ENCODE measurements at regions not wholly inside any gene's neighbourhood (a gene's known extent, or its start where the extent isn't known, plus 50 kb on each side); places are given as distances from the start of the nearest gene placed in this dataset.

- H3K27ac Mint-ChIP-seq = no peak overlapping the region
- ATAC-seq (no peak), DNase-seq (ENCODE audit: low spot score in 2 of 2) (no peak)
- peaks cover 4 to 7% of the 10 kb centered on the region in 2 donors for H3K9me3 Mint-ChIP-seq
- no peaks in the 10 kb centered on the region for H3K36me3 Mint-ChIP-seq
These were observed 419.5 kb upstream of the CHST9 start for GRCh38 chr18:27604583-27604982.

GRCh38 chr18:27602092-27602491 lies 417.0 kb upstream of the CHST9 start:
- Mint-ChIP-seq H3K36me3 (no peaks in the 10 kb centered on the region), H3K27ac (no peak overlapping the region), H3K9me3 (peaks cover 4 to 7% of the 10 kb centered on the region in 2 donors)
- DNase-seq (ENCODE audit: low spot score in 2 of 2) (no peak), ATAC-seq (no peak)

- DNase-seq (ENCODE audit: low spot score in 2 of 2) (no peak), ATAC-seq (no peak)
- H3K9me3 Mint-ChIP-seq = peaks cover 0 to 4% of the 10 kb centered on the region in 2 donors
These were observed 415.1 kb upstream of the CHST9 start for GRCh38 chr18:27600245-27600644.

GRCh38 chr18:27599202-27599829 lies 414.2 kb upstream of the CHST9 start:
- no peak for ATAC-seq
- H3K36me3 Mint-ChIP-seq = no peaks in the 10 kb centered on the region
- no peak overlapping the region for H3K27ac Mint-ChIP-seq
- peak in 1 of 2 donors; percentile 58 for DNase-seq (ENCODE audit: low spot score in 2 of 2)
- H3K9me3 Mint-ChIP-seq = peaks cover 5 to 9% of the 10 kb centered on the region in 2 donors

More at GRCh38 chr18:27600245-27600644, 415.1 kb upstream of the CHST9 start:
- H3K36me3 Mint-ChIP-seq = no peaks in the 10 kb centered on the region
- H3K27ac Mint-ChIP-seq = no peak overlapping the region

GRCh38 chr18:27595113-27595838 lies 410.2 kb upstream of the CHST9 start:
- peaks cover 8 to 13% of the 10 kb centered on the region in 2 donors for H3K9me3 Mint-ChIP-seq
- no peaks in the 10 kb centered on the region for H3K36me3 Mint-ChIP-seq
- DNase-seq (ENCODE audit: low spot score in 2 of 2) = no peak
- no peak for ATAC-seq
- no peak overlapping the region for H3K27ac Mint-ChIP-seq

GRCh38 chr18:27585602-27586173 lies 400.6 kb upstream of the CHST9 start:
- ATAC-seq = no peak
- no peak overlapping the region for H3K27ac Mint-ChIP-seq
- peaks cover 10% of the 10 kb centered on the region in 2 donors for H3K9me3 Mint-ChIP-seq
- DNase-seq (ENCODE audit: low spot score in 2 of 2) = no peak
- H3K36me3 Mint-ChIP-seq = no peaks in the 10 kb centered on the region

- no peak for DNase-seq (ENCODE audit: low spot score in 2 of 2)
- Mint-ChIP-seq H3K9me3 (peaks cover 9 to 10% of the 10 kb centered on the region in 2 donors), H3K27ac (no peak overlapping the region), H3K36me3 (no peaks in the 10 kb centered on the region)
- ATAC-seq = no peak
These were observed 398.4 kb upstream of the CHST9 start for GRCh38 chr18:27583466-27583865.

- no peaks in the 10 kb centered on the region for H3K36me3 Mint-ChIP-seq
- no peak overlapping the region for H3K27ac Mint-ChIP-seq
- ATAC-seq = no peak
- peaks cover 4 to 5% of the 10 kb centered on the region in 2 donors for H3K9me3 Mint-ChIP-seq
- no peak for DNase-seq (ENCODE audit: low spot score in 2 of 2)
These were observed 397.8 kb upstream of the CHST9 start for GRCh38 chr18:27582760-27583412.

- Mint-ChIP-seq H3K36me3 (no peaks in the 10 kb centered on the region), H3K27ac (no peak overlapping the region), H3K9me3 (peaks cover 4 to 5% of the 10 kb centered on the region in 2 donors)
- no peak for ATAC-seq
- no peak for DNase-seq (ENCODE audit: low spot score in 2 of 2)
These were observed 396.3 kb upstream of the CHST9 start for GRCh38 chr18:27581296-27581904.

GRCh38 chr18:27579364-27579763 lies 394.3 kb upstream of the CHST9 start:
- Mint-ChIP-seq H3K27ac (no peak overlapping the region), H3K9me3 (peaks cover 4 to 5% of the 10 kb centered on the region in 2 donors), H3K36me3 (no peaks in the 10 kb centered on the region)
- ATAC-seq (no peak), DNase-seq (ENCODE audit: low spot score in 2 of 2) (no peak)

- H3K27ac Mint-ChIP-seq = no peak overlapping the region
These were observed 392.6 kb upstream of the CHST9 start for GRCh38 chr18:27577752-27578151.

GRCh38 chr18:27577265-27577664 lies 392.2 kb upstream of the CHST9 start:
- Mint-ChIP-seq H3K9me3 (peaks cover 5 to 7% of the 10 kb centered on the region in 2 donors), H3K27ac (no peak overlapping the region), H3K36me3 (no peaks in the 10 kb centered on the region)
- DNase-seq (ENCODE audit: low spot score in 2 of 2) = no peak
- no peak for ATAC-seq

More at GRCh38 chr18:27577752-27578151, 392.6 kb upstream of the CHST9 start:
- ATAC-seq (no peak), DNase-seq (ENCODE audit: low spot score in 2 of 2) (no peak)
- no peaks in the 10 kb centered on the region for H3K36me3 Mint-ChIP-seq
- peaks cover 5 to 9% of the 10 kb centered on the region in 2 donors for H3K9me3 Mint-ChIP-seq

GRCh38 chr18:27567434-27567833 lies 382.3 kb upstream of the CHST9 start:
- DNase-seq (ENCODE audit: low spot score in 2 of 2) (no peak), ATAC-seq (no peak)
- Mint-ChIP-seq H3K27ac (no peak overlapping the region), H3K36me3 (peaks cover 0 to 6% of the 10 kb centered on the region in 2 donors), H3K9me3 (peaks cover 19 to 38% of the 10 kb centered on the region in 2 donors)

- H3K27ac Mint-ChIP-seq = no peak overlapping the region
- peaks cover 24 to 28% of the 10 kb centered on the region in 2 donors for H3K9me3 Mint-ChIP-seq
- no peak for DNase-seq (ENCODE audit: low spot score in 2 of 2)
- H3K36me3 Mint-ChIP-seq = peaks cover 0 to 6% of the 10 kb centered on the region in 2 donors
- no peak for ATAC-seq
These were observed 379.0 kb upstream of the CHST9 start for GRCh38 chr18:27564066-27564465.

- H3K9me3 Mint-ChIP-seq = peaks cover 30 to 35% of the 10 kb centered on the region in 2 donors
These were observed 373.5 kb upstream of the CHST9 start for GRCh38 chr18:27558388-27559155.

GRCh38 chr18:27556741-27557140 lies 371.6 kb upstream of the CHST9 start:
- H3K27ac Mint-ChIP-seq = no peak overlapping the region
- H3K9me3 Mint-ChIP-seq = peaks cover 22 to 31% of the 10 kb centered on the region in 2 donors
- ATAC-seq = no peak
- H3K36me3 Mint-ChIP-seq = no peaks in the 10 kb centered on the region
- DNase-seq (ENCODE audit: low spot score in 2 of 2) = no peak

More at GRCh38 chr18:27558388-27559155, 373.5 kb upstream of the CHST9 start:
- no peak overlapping the region for H3K27ac Mint-ChIP-seq
- ATAC-seq = no peak
- no peaks in the 10 kb centered on the region for H3K36me3 Mint-ChIP-seq
- DNase-seq (ENCODE audit: low spot score in 2 of 2) = no peak

All from activated naive CD4-positive, alpha-beta T cell treated with anti-CD3 and anti-CD28 coated beads, Interleukin-2, amount 50 U/mL, for 72 hours (primary cell).